HCT116 (cell line): ENCODE measurements at regions not wholly inside any gene's neighbourhood (a gene's known extent, or its start where the extent isn't known, plus 50 kb on each side); places are given as distances from the start of the nearest gene placed in this dataset.

ENCODE experiments used
- ATAC-seq: fragments of 200-7000 bp; cut with Tn5 transposase; 2 replicates; pipeline ENCODE4 v1.9.1; 2020; ENCODE audit warnings: mild to moderate bottlenecking, moderate library complexity
- BruUV-seq: library from RNA; stranded (reverse); fragments of 400-500 nt; replicated peaks from 2 replicates; lab custom pipeline; 2021; lab: Mats Ljungman, UMichigan
- CTCF ChIA-PET: fragments of 300-600 bp; sonication (Branson Sonifier 250); formaldehyde crosslinking; loops from one replicate; lab custom pipeline; 2021; ENCODE audit warnings: antibody characterized with exemption; lab: Charles Lee
- POLR2A ChIA-PET: fragments of 300-600, 350-600 bp; sonication (Branson Sonifier 250); formaldehyde crosslinking; loops from one replicate; lab custom pipeline; 2021; ENCODE audit warnings: antibody characterized with exemption; lab: Charles Lee
- RAD21 ChIA-PET, 2 experiments: fragments of 300-600 bp; sonication (Branson Sonifier 250); formaldehyde crosslinking; loops; one replicate each; lab custom pipeline; 2023; ENCODE audit warnings: low total read pairs in 2 of 2; ENCODE audit not compliant: uncharacterized antibody in 2 of 2, unreplicated experiment in 2 of 2, low non-redundant PET in 1 of 2; lab: Charles Lee
- DNase-seq: peaks from one replicate; pipeline ENCODE4 v3.0.0-alpha.2; 2010; ENCODE audit warnings: low read depth, low spot score
- H2AFZ ChIP-seq: fragments of 200-600 bp; shearing (Covaris generic), sonication (generic); 2 replicates; pipeline ENCODE4 v1.6.1; 2017; ENCODE audit warnings: low read depth, mixed run types, mixed read lengths, antibody characterized with exemption, low read length; ENCODE audit not compliant: poor library complexity, severe bottlenecking
- H3K27ac ChIP-seq: 2 replicates; pipeline ENCODE4 v1.5.1; 2012; ENCODE audit warnings: low read depth, low read length
- H3K27me3 ChIP-seq: fragments of 200-600 bp; sonication (generic); 2 replicates; pipeline ENCODE4 v1.6.1; 2016; ENCODE audit warnings: mixed run types, low read length, mixed read lengths; ENCODE audit not compliant: insufficient read depth
- H3K36me3 ChIP-seq, 2 experiments: fragments of 200-500 bp in 1 of 2; fragments of 200-600 bp in 1 of 2; sonication (Bioruptor generic) in 1 of 2; sonication (generic) in 1 of 2; 2 replicates each; pipeline versions ENCODE4 v1.5.1 to v1.6.1; 2014 to 2016; ENCODE audit warnings: low read length in 2 of 2, inconsistent platforms in 1 of 2, mixed read lengths in 1 of 2, mixed run types in 1 of 2; ENCODE audit not compliant: insufficient read depth in 2 of 2, control insufficient read depth in 1 of 2
- H3K4me1 ChIP-seq, 2 experiments: fragments of 200-600 bp in 1 of 2; sonication (generic) in 1 of 2; 2 replicates each; pipeline versions ENCODE4 v1.5.1 to v1.6.1; 2012 to 2017; ENCODE audit warnings: low read length in 2 of 2, inconsistent platforms in 1 of 2, mild to moderate bottlenecking in 1 of 2, mixed read lengths in 1 of 2, mixed run types in 1 of 2, moderate library complexity in 1 of 2; ENCODE audit not compliant: insufficient read depth in 2 of 2, control insufficient read depth in 1 of 2
- H3K4me2 ChIP-seq: fragments of 200-600 bp; sonication (generic); 2 replicates; pipeline ENCODE4 v1.6.1; 2017; ENCODE audit warnings: mixed run types, low read length, mixed read lengths
- H3K4me3 ChIP-seq, 2 experiments: fragments of 200-600 bp in 1 of 2; sonication (generic) in 1 of 2; replicated peaks in 1 of 2; 2 replicates each; pipeline ENCODE4 v1.5.1; 2011 to 2016; ENCODE audit warnings: low read length in 2 of 2, control low read depth in 1 of 2, low read depth in 1 of 2, mild to moderate bottlenecking in 1 of 2, mixed read lengths in 1 of 2, mixed run types in 1 of 2
- H3K79me2 ChIP-seq: fragments of 200-600 bp; sonication (generic); 2 replicates; pipeline ENCODE4 v1.6.1; 2017; ENCODE audit warnings: mild to moderate bottlenecking, mixed run types, low read length, moderate library complexity, mixed read lengths; ENCODE audit not compliant: insufficient read depth
- H3K9ac ChIP-seq: fragments of 200-600 bp; sonication (generic); 2 replicates; pipeline ENCODE4 v1.6.1; 2016; ENCODE audit warnings: low read length, mixed read lengths
- H3K9me2 ChIP-seq: fragments of 200-600 bp; sonication (generic), shearing (Covaris generic); 2 replicates; pipeline ENCODE4 v1.6.1; 2017; ENCODE audit warnings: mixed run types, mild to moderate bottlenecking, moderate library complexity; ENCODE audit not compliant: insufficient read depth
- H3K9me3 ChIP-seq, 2 experiments: fragments of 200-500 bp in 1 of 2; fragments of 200-600 bp in 1 of 2; sonication (Bioruptor generic) in 1 of 2; sonication (generic) in 1 of 2; 2 replicates each; pipeline ENCODE4 v1.6.1; 2014 to 2017; ENCODE audit warnings: low read length in 2 of 2, mixed read lengths in 2 of 2, inconsistent platforms in 1 of 2, low read depth in 1 of 2, mild to moderate bottlenecking in 1 of 2, mixed run types in 1 of 2, moderate library complexity in 1 of 2; ENCODE audit not compliant: control insufficient read depth in 1 of 2, insufficient read depth in 1 of 2
- H4K20me1 ChIP-seq: fragments of 200-600 bp; sonication (generic), shearing (Covaris generic); 2 replicates; pipeline ENCODE4 v1.6.1; 2017; ENCODE audit warnings: mixed run types, mild to moderate bottlenecking, moderate library complexity; ENCODE audit not compliant: insufficient read depth
- CEBPB ChIP-seq: IDR thresholded peaks from 2 replicates; pipeline ENCODE4 v1.6.1; 2012; ENCODE audit warnings: low read depth
- EGR1 ChIP-seq: IDR thresholded peaks from 2 replicates; pipeline ENCODE4 v1.6.1; 2012; ENCODE audit warnings: low read depth
- ELF1 ChIP-seq: IDR thresholded peaks from 2 replicates; pipeline ENCODE4 v1.6.1; 2012; ENCODE audit warnings: low read depth, borderline replicate concordance
- EZH2 ChIP-seq: fragments of 200-600 bp; sonication (generic); IDR thresholded peaks from 2 replicates; pipeline ENCODE4 v1.6.1; 2017; ENCODE audit warnings: antibody characterized with exemption, mixed run types
- POLR2A ChIP-seq: IDR thresholded peaks from 2 replicates; pipeline ENCODE4 v1.7.0; 2011; ENCODE audit warnings: borderline replicate concordance; ENCODE audit not compliant: insufficient read depth, insufficient read length; ENCODE audit errors: extremely low read depth
- POLR2AphosphoS5 ChIP-seq: IDR thresholded peaks from 2 replicates; pipeline ENCODE4 v1.6.1; 2011; ENCODE audit warnings: mild to moderate bottlenecking, low read depth, low read length, moderate library complexity
- REST ChIP-seq: IDR thresholded peaks from 2 replicates; pipeline ENCODE4 v1.6.1; 2012; ENCODE audit warnings: low read depth
- SP1 ChIP-seq: IDR thresholded peaks from 2 replicates; pipeline ENCODE4 v1.6.1; 2012; ENCODE audit warnings: low read depth
- TCF7L2 ChIP-seq: IDR thresholded peaks from 2 replicates; pipeline ENCODE4 v1.7.0; 2011; ENCODE audit warnings: borderline replicate concordance, inconsistent platforms; ENCODE audit not compliant: insufficient read depth, insufficient read length; ENCODE audit errors: extremely low read depth
- YY1 ChIP-seq: IDR thresholded peaks from 2 replicates; pipeline ENCODE4 v1.6.1; 2011; ENCODE audit warnings: low read length, low read depth, moderate library complexity, mild to moderate bottlenecking; ENCODE audit not compliant: insufficient replicate concordance; ENCODE audit errors: extremely low read depth
- intact Hi-C: fragments of 100-400 bp; cut with micrococcal nuclease; formaldehyde crosslinking; loops from 2 replicates; pipeline ENCODE4 v1.10.0; 2022

DNA sequence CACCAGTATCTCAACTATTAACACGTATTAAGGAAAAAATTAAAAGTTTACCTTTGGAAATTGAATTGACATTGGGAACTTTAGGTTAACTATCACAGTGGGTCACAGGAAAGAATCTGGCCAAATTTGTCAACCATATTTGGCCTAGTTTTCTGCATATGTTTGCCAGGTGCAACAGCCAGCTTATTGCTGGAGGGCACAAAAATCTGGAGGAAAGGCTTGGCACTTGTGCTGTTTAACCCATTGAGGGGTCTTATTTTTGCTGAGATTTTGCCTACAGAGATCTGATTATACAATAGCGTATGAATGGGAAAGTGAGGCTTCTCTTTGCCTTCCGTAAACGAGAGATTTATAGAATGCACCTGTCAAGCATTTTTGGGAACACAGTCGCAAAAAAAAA is 190.4 kb downstream of the PRL start (continued):
- TF ChIP-seq REST (no peak), POLR2A (no peak), SP1 (no peak), POLR2AphosphoS5 (no peak)

GRCh38 chr6:22106961-22107360 is 189.9 kb downstream of the PRL start:
- Histone ChIP-seq H3K4me3 (no peak overlapping the region), H4K20me1 (no peaks in the 10 kb centered on the region), H3K4me2 (no peak overlapping the region), H3K9me3 (no peaks in the 10 kb centered on the region), H3K9ac (no peak overlapping the region), H3K79me2 (no peaks in the 10 kb centered on the region), H3K36me3 (no peaks in the 10 kb centered on the region), H3K27me3 (no peaks in the 10 kb centered on the region), H3K4me1 (no peaks in the 10 kb centered on the region), H3K9me2 (no peaks in the 10 kb centered on the region), H2AFZ (no peak overlapping the region), H3K27ac (no peak overlapping the region)
- DNase-seq (no peak), ATAC-seq (no peak)
- intact Hi-C loops, result no loop called here
- BruUV-seq, result no TSS peak
- TF ChIP-seq ELF1, result no peak
- TF ChIP-seq YY1, result no peak
- no peak for TF ChIP-seq CEBPB
- no peak for TF ChIP-seq EGR1
- no peak for TF ChIP-seq EZH2
- TF ChIP-seq TCF7L2, result no peak
- CTCF ChIA-PET, result no interaction called here
- POLR2A ChIA-PET, result no interaction called here
- RAD21 ChIA-PET, result no interaction called here
